Activated naive CD8-positive, alpha-beta T cell treated with anti-CD3 and anti-CD28 coated beads, Interleukin-2, amount 50 U/mL, for 24 hours (primary cell): ENCODE measurements at regions not wholly inside any gene's neighbourhood (a gene's known extent, or its start where the extent isn't known, plus 50 kb on each side); places are given as distances from the start of the nearest gene placed in this dataset.

ENCODE experiments used
- ATAC-seq: fragments of 150-1000 bp; cut with Tn5 transposase; one replicate; pipeline ENCODE4 v1.10.0; 2021
- DNase-seq: peaks from one replicate; pipeline ENCODE4 v3.0.0; 2021
- H3K27ac Mint-ChIP-seq: one replicate; pipeline ENCODE4 v1.8.0; 2021; ENCODE audit warnings: mild to moderate bottlenecking, mixed read lengths
- H3K27me3 Mint-ChIP-seq: one replicate; pipeline ENCODE4 v1.8.0; 2021; ENCODE audit warnings: mixed read lengths
- H3K36me3 Mint-ChIP-seq: one replicate; pipeline ENCODE4 v1.8.0; 2021; ENCODE audit warnings: low read depth, mixed read lengths
- H3K4me1 Mint-ChIP-seq: one replicate; pipeline ENCODE4 v1.8.0; 2021; ENCODE audit warnings: mixed read lengths
- H3K4me3 Mint-ChIP-seq: one replicate; pipeline ENCODE4 v1.8.0; 2021; ENCODE audit warnings: mild to moderate bottlenecking, moderate library complexity, mixed read lengths
- H3K9me3 Mint-ChIP-seq: one replicate; pipeline ENCODE4 v1.8.0; 2021; ENCODE audit warnings: mixed read lengths

GRCh38 chr5:143714629-143715028 lies 97.3 kb upstream of the HMHB1 start:
- no peaks in the 10 kb centered on the region for H3K4me1 Mint-ChIP-seq
- DNase-seq (no peak), ATAC-seq (no peak)
- H3K36me3 Mint-ChIP-seq: no peaks in the 10 kb centered on the region
- H3K27ac Mint-ChIP-seq: no peak overlapping the region
- no peaks in the 10 kb centered on the region for H3K27me3 Mint-ChIP-seq
- H3K4me3 Mint-ChIP-seq: no peak overlapping the region
- H3K9me3 Mint-ChIP-seq: no peaks in the 10 kb centered on the region

DNA sequence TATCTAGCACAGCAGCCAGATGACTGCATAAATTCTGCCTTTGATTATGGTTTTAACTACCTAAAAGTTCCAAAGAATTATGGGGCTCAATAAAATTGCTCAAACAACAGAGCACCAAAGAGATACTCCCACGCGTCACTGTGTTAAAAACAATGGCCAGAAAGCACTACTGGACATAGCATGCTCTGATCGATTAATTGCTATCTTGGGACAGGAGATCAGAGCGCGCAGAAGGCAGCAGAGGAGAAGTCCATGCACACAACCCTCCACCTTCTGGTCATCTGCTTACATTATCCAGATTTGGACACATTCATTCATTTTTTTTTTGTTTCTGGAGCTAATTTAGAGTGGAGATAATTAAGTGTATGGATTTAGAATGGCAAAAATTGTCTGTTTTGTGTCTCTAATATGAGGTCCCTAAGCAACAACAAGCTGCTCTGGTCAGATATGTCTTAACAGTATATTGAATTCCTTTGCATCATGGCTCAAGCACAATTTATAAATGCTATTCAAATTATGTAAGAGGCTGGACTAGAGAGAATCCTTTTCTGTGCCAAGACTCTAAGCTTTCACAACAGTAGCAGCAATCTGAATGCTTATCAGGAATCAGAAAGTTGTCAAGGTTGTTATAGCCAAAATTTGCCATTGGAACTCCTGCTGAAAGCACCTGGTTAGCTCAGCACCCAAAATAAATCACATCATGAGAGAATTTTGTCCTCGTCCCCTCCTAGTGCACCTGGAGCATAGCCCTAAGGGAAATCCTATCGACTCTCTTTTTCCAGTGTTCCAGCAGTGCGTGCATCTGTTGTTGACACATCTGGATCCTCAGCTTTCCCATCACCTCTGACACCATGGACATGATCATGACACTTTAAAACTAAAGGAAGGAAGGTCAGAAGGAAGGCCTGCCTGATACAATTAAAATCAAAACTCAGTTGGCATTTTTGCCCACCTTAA lies 98.6 kb upstream of the HMHB1 start:
- Mint-ChIP-seq H3K4me3 (no peak overlapping the region), H3K4me1 (no peaks in the 10 kb centered on the region), H3K9me3 (no peaks in the 10 kb centered on the region), H3K27me3 (no peaks in the 10 kb centered on the region), H3K36me3 (no peaks in the 10 kb centered on the region), H3K27ac (no peak overlapping the region)
- no peak for DNase-seq
- ATAC-seq: no peak

DNA sequence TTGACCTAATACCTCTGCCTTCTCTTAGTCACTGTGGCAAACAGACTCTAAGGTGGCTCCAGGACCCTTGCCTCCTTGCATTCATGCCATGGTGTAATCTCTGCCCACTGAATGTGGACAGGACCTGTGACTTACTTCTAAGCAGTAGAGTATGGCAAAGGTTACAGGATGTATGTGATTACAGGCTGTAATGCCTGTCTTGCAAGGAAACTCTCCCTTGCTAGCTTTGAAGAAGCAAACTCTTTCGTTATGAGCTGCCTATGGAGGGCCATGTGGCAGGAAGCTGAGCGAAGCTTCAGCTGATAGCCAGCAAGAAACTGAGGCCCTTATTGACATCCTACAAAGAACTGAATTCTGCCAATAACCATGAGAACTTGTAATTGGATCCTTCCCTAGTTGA lies 103.3 kb upstream of the HMHB1 start:
- DNase-seq: no peak
- Mint-ChIP-seq H3K36me3 (no peaks in the 10 kb centered on the region), H3K4me3 (no peak overlapping the region), H3K27ac (no peak overlapping the region), H3K4me1 (no peaks in the 10 kb centered on the region), H3K27me3 (no peaks in the 10 kb centered on the region), H3K9me3 (no peaks in the 10 kb centered on the region)
- peak; percentile 46 for ATAC-seq

- ATAC-seq (no peak), DNase-seq (no peak)
- Mint-ChIP-seq H3K9me3 (no peaks in the 10 kb centered on the region), H3K4me3 (no peak overlapping the region), H3K27ac (no peak overlapping the region), H3K4me1 (no peaks in the 10 kb centered on the region), H3K27me3 (no peaks in the 10 kb centered on the region), H3K36me3 (no peaks in the 10 kb centered on the region)
Measured at GRCh38 chr5:143707806-143708205, 104.2 kb upstream of the HMHB1 start.

- H3K9me3 Mint-ChIP-seq: no peaks in the 10 kb centered on the region
- no peaks in the 10 kb centered on the region for H3K36me3 Mint-ChIP-seq
- H3K4me1 Mint-ChIP-seq: no peaks in the 10 kb centered on the region
- H3K27me3 Mint-ChIP-seq: no peaks in the 10 kb centered on the region
- H3K4me3 Mint-ChIP-seq: no peak overlapping the region
- no peak for ATAC-seq
- H3K27ac Mint-ChIP-seq: no peak overlapping the region
- no peak for DNase-seq
Measured at GRCh38 chr5:143705381-143705780, 106.6 kb upstream of the HMHB1 start.

DNA sequence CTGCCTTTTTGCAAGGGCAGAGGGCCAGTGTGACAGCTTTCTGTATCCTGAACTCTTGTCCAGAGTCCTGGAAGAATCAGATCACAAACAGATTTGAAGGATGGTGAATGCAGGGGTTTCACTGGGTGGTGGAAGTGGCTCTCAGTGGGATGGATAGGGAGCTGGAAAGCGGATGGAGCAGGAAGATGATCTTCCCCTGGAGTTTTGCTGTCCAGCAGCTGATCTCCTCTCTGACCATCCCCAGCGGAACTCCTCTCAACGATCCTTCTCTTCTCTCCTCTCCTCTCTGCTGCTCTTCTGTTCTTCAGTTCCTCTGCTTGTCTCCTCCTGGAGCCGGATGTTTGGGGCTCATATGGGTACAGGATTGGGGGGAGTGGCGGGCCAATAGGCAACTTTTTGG lies 108.3 kb upstream of the HMHB1 start:
- Mint-ChIP-seq H3K27ac (no peak overlapping the region), H3K36me3 (no peaks in the 10 kb centered on the region), H3K4me3 (no peak overlapping the region), H3K9me3 (no peaks in the 10 kb centered on the region), H3K4me1 (peaks cover 9% of the 10 kb centered on the region), H3K27me3 (no peaks in the 10 kb centered on the region)
- ATAC-seq (no peak), DNase-seq (no peak)

- Mint-ChIP-seq H3K27ac (no peak overlapping the region), H3K4me3 (no peak overlapping the region), H3K27me3 (no peaks in the 10 kb centered on the region), H3K9me3 (no peaks in the 10 kb centered on the region), H3K36me3 (no peaks in the 10 kb centered on the region), H3K4me1 (peaks cover 28% of the 10 kb centered on the region)
- ATAC-seq (no peak), DNase-seq (no peak)
Measured at GRCh38 chr5:143701493-143701892, 110.5 kb upstream of the HMHB1 start.

DNA sequence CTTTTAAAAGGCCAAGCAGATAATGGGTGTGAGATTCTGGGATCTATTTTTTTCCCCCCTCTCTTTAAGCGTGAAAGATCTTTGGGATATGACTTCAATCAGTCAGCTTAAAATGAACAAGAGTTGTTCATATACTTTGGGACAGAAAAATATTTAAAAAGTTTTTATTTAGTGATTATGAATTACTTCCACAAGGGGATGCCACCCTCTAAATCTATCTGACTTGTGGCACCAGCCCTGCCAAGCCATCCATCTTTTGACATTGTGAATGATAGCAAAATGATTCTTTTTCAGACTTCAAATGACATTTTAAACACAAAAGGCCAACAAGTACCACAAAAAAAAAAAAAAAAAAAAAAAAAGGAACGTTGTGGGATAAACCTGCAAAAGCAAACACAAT lies 111.0 kb upstream of the HMHB1 start:
- no peak for DNase-seq
- Mint-ChIP-seq H3K36me3 (no peaks in the 10 kb centered on the region), H3K9me3 (no peaks in the 10 kb centered on the region), H3K27ac (no peak overlapping the region), H3K4me1 (peaks cover 29% of the 10 kb centered on the region), H3K27me3 (no peaks in the 10 kb centered on the region), H3K4me3 (no peak overlapping the region)
- ATAC-seq: no peak

DNA sequence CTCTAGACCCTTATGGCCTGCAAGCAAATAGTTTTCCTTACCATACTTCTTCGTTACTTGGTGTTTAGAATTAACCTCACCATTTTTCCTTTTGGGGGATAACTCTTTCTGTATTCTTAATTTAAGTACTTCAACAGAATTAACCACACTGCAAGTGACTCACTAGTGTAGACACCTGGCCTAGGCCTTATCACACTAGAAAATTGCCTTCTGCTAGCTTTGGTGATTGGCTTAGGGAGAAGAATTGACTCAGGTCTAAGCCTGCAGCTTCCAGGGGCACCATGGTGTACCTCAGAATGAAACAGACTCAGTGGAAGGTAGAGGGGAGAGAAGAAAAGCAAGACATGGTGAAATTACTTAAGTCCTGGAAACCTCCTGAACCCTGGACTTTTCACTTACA lies 112.8 kb upstream of the HMHB1 start:
- H3K4me1 Mint-ChIP-seq: peaks cover 44% of the 10 kb centered on the region

GRCh38 chr5:143698574-143698973 lies 113.4 kb upstream of the HMHB1 start:
- peaks cover 49% of the 10 kb centered on the region for H3K4me1 Mint-ChIP-seq
- H3K36me3 Mint-ChIP-seq: no peaks in the 10 kb centered on the region
- DNase-seq (no peak), ATAC-seq (peak; percentile 47)
- H3K27ac Mint-ChIP-seq: peak overlapping the region; percentile 29
- peaks cover 4% of the 10 kb centered on the region for H3K9me3 Mint-ChIP-seq
- no peak overlapping the region for H3K4me3 Mint-ChIP-seq
- H3K27me3 Mint-ChIP-seq: no peaks in the 10 kb centered on the region

More for the DNA sequence above, 112.8 kb upstream of the HMHB1 start:
- no peaks in the 10 kb centered on the region for H3K27me3 Mint-ChIP-seq
- DNase-seq: no peak
- no peaks in the 10 kb centered on the region for H3K36me3 Mint-ChIP-seq
- no peak overlapping the region for H3K4me3 Mint-ChIP-seq
- ATAC-seq: peak; percentile 93
- peak overlapping the region; percentile 29 for H3K27ac Mint-ChIP-seq
- peaks cover 4% of the 10 kb centered on the region for H3K9me3 Mint-ChIP-seq

GRCh38 chr5:143696921-143697320 lies 115.0 kb upstream of the HMHB1 start:
- Mint-ChIP-seq H3K27me3 (no peaks in the 10 kb centered on the region), H3K9me3 (peaks cover 4% of the 10 kb centered on the region), H3K4me1 (peaks cover 60% of the 10 kb centered on the region), H3K27ac (peak overlapping the region; percentile 25), H3K36me3 (no peaks in the 10 kb centered on the region), H3K4me3 (no peak overlapping the region)
- no peak for DNase-seq
- no peak for ATAC-seq

- H3K27me3 Mint-ChIP-seq: peaks cover 4% of the 10 kb centered on the region
- H3K4me3 Mint-ChIP-seq: no peak overlapping the region
- no peaks in the 10 kb centered on the region for H3K36me3 Mint-ChIP-seq
- DNase-seq (no peak), ATAC-seq (no peak)
- peaks cover 4% of the 10 kb centered on the region for H3K9me3 Mint-ChIP-seq
- H3K4me1 Mint-ChIP-seq: peaks cover 65% of the 10 kb centered on the region
- H3K27ac Mint-ChIP-seq: no peak overlapping the region
Measured at GRCh38 chr5:143695941-143696340, 116.0 kb upstream of the HMHB1 start.

DNA sequence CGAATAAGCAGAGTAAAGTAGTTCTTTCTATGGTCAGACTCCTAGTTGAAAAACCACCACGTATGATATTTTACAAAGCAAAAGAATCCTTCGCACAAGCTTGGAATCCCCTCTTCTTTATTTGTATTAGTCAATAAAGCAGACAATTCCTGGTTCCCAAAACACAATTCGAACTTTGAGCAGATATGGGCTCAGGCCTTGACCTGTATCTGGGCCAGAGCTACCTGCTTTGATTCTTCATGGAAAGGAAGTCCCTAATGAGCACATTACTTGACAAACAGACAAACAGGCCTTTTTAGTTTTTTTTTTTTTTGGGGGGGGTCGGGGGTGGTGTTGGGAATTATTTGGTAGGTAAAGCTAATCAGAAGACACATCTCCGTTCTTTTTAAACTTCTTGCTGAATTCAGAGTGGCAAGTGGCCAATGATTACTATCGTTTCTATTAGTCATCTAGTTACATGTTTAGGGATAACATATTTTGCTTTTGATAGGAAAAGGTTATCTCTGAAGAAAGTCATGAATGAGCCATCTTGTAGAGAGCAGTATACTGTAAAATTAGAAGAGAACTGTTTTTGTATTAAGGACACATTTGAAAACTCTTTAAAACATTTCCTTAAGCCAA lies 116.6 kb upstream of the HMHB1 start:
- Mint-ChIP-seq H3K27ac (no peak overlapping the region), H3K4me1 (peaks cover 69% of the 10 kb centered on the region)

GRCh38 chr5:143694357-143694756 lies 117.6 kb upstream of the HMHB1 start:
- Mint-ChIP-seq H3K4me3 (no peak overlapping the region), H3K4me1 (peaks cover 67% of the 10 kb centered on the region), H3K27ac (peak overlapping the region; percentile 42), H3K36me3 (peaks cover 11% of the 10 kb centered on the region), H3K27me3 (peaks cover 13% of the 10 kb centered on the region), H3K9me3 (peaks cover 19% of the 10 kb centered on the region)
- ATAC-seq (no peak), DNase-seq (no peak)

More for the DNA sequence above, 116.6 kb upstream of the HMHB1 start:
- DNase-seq: no peak
- no peak for ATAC-seq
- peaks cover 9% of the 10 kb centered on the region for H3K9me3 Mint-ChIP-seq
- peaks cover 3% of the 10 kb centered on the region for H3K36me3 Mint-ChIP-seq
- no peak overlapping the region for H3K4me3 Mint-ChIP-seq
- H3K27me3 Mint-ChIP-seq: peaks cover 6% of the 10 kb centered on the region

DNA sequence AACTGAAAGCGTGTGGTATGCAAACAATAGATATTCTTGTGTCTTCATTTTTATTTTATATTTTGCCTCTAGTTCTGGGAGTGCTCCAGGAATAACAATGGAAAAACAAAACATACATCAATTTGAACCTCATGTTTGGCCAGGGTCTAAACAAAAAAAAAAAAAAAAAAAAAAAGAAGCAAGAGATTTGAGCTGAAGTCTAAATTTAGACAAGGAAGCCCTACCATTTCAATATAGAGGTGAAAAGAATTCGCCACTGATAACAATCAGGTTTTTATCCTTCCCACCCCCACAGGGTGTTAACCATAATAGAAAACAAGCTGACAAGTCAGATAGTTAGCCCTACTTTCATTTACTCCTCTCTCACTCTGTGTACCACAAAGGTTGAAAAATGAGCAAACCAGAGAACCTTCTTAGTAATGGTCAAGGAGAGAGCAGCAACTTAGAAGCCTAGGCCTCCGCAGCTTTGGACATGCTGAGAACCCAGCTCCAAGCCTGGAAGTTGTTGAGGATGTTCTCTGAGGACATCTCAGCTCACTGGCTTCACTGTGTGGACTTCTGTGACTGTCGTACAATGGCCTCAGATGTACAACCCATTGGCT lies 118.2 kb upstream of the HMHB1 start:
- Mint-ChIP-seq H3K27ac (no peak overlapping the region), H3K9me3 (peaks cover 24% of the 10 kb centered on the region), H3K4me1 (peaks cover 61% of the 10 kb centered on the region), H3K36me3 (peaks cover 11% of the 10 kb centered on the region), H3K4me3 (no peak overlapping the region), H3K27me3 (peaks cover 13% of the 10 kb centered on the region)
- ATAC-seq: peak; percentile 67
- no peak for DNase-seq
